GM12878 (cell line): ENCODE measurements at regions not wholly inside any gene's neighbourhood (a gene's known extent, or its start where the extent isn't known, plus 50 kb on each side); places are given as distances from the start of the nearest gene placed in this dataset.

Experiments used
- ATAC-seq: fragments of 200-7000 bp; cut with Tn5 transposase; 3 replicates; pipeline ENCODE4 v1.9.1; 2020; ENCODE audit warnings: mild to moderate bottlenecking, moderate library complexity
- BruUV-seq: library from RNA; stranded (reverse); fragments of 400-500 nt; replicated peaks from 2 replicates; lab custom pipeline; 2021; lab: Mats Ljungman, UMichigan
- CTCF ChIA-PET: fragments of 300-600 bp; sonication (Branson Sonifier 250); formaldehyde crosslinking; extraction: SDS; loops from one replicate; lab custom pipeline; 2021; ENCODE audit warnings: inconsistent platforms; lab: Yijun Ruan, JAX
- POLR2A ChIA-PET: fragments of 350-600 bp; formaldehyde crosslinking; extraction: SDS; loops from one replicate; lab custom pipeline; 2021; ENCODE audit warnings: inconsistent platforms; lab: Charles Lee
- RAD21 ChIA-PET: fragments of 300-600 bp; sonication (Branson Sonifier 250); formaldehyde crosslinking; loops from one replicate; lab custom pipeline; 2023; ENCODE audit warnings: antibody characterized with exemption; ENCODE audit not compliant: unreplicated experiment; lab: Charles Lee
- SMC1A ChIA-PET: fragments of 300-600 bp; sonication (Branson Sonifier 250); formaldehyde crosslinking; loops from one replicate; lab custom pipeline; 2023; ENCODE audit not compliant: unreplicated experiment, uncharacterized antibody; lab: Charles Lee
- DNase-seq: peaks from one replicate; pipeline ENCODE4 v3.0.0-alpha.2; 2011; ENCODE audit warnings: low read depth, low spot score
- FAIRE-seq: peaks from 3 replicates; lab custom pipeline; 2011; peaks lifted over from hg19 to GRCh38; lab: Jason Lieb, UNC
- H2AFZ ChIP-seq: 2 replicates; pipeline ENCODE4 v1.6.0; 2011; ENCODE audit warnings: low read depth, low read length, control low read depth; ENCODE audit not compliant: control insufficient read depth
- H3K27ac ChIP-seq: 2 replicates; pipeline ENCODE4 v1.5.1; 2011; ENCODE audit warnings: control low read depth; ENCODE audit not compliant: control insufficient read depth, insufficient read depth
- H3K27me3 ChIP-seq, 2 experiments: replicated peaks in 1 of 2; 2 replicates each; pipeline versions ENCODE4 v1.6.0 to v1.6.1; 2011; ENCODE audit warnings: low read length in 1 of 2; ENCODE audit not compliant: control insufficient read depth in 2 of 2, insufficient read depth in 2 of 2
- H3K36me3 ChIP-seq, 2 experiments: 2 replicates each; pipeline ENCODE4 v1.5.1; 2011; ENCODE audit warnings: low read length in 1 of 2; ENCODE audit not compliant: control insufficient read depth in 2 of 2, insufficient read depth in 2 of 2
- H3K4me1 ChIP-seq: 2 replicates; pipeline ENCODE4 v1.6.1; 2011; ENCODE audit warnings: mild to moderate bottlenecking, low read length, moderate library complexity, mixed read lengths; ENCODE audit not compliant: control insufficient read depth, insufficient read depth
- H3K4me2 ChIP-seq: 2 replicates; pipeline ENCODE4 v1.6.0; 2011; ENCODE audit warnings: control low read depth; ENCODE audit not compliant: control insufficient read depth, insufficient read depth
- H3K4me3 ChIP-seq: fragments of 200-600 bp; sonication (generic); 2 replicates; pipeline ENCODE4 v1.5.1; 2016
- H3K79me2 ChIP-seq: 2 replicates; pipeline ENCODE4 v1.6.0; 2011; ENCODE audit warnings: low read length; ENCODE audit not compliant: control insufficient read depth, insufficient read depth
- H3K9ac ChIP-seq: 2 replicates; pipeline ENCODE4 v1.8.0; 2011; ENCODE audit warnings: low read length, control low read depth, mixed read lengths; ENCODE audit not compliant: control insufficient read depth, insufficient read depth
- H3K9me3 ChIP-seq: replicated peaks from 3 replicates; pipeline ENCODE4 v1.5.1; 2011; ENCODE audit warnings: mild to moderate bottlenecking, low read length; ENCODE audit not compliant: control insufficient read depth, insufficient read depth
- H4K20me1 ChIP-seq: 2 replicates; pipeline ENCODE4 v1.6.0; 2011; ENCODE audit not compliant: control insufficient read depth, insufficient read depth
- ATF7 ChIP-seq: fragments of 450-650 bp; IDR thresholded peaks from 2 replicates; pipeline ENCODE4 v1.6.1; 2016; ENCODE audit warnings: low read depth, mild to moderate bottlenecking
- BACH1 ChIP-seq: fragments of 450-650 bp; IDR thresholded peaks from 2 replicates; pipeline ENCODE4 v1.6.1; 2017; ENCODE audit warnings: mild to moderate bottlenecking, borderline replicate concordance
- EGR1 ChIP-seq, 2 experiments: IDR thresholded peaks; 1 replicate in 1 of 2; 2 replicates in 1 of 2; pipeline ENCODE4 v1.6.1; 2011 to 2012; ENCODE audit warnings: low read depth in 2 of 2, low read length in 2 of 2, borderline replicate concordance in 1 of 2, mild to moderate bottlenecking in 1 of 2, moderate library complexity in 1 of 2
- EP300 ChIP-seq, 2 experiments: fragments of 150-350 bp in 1 of 2; IDR thresholded peaks; 2 replicates each; pipeline ENCODE4 v1.6.1; 2011 to 2012; ENCODE audit warnings: low read depth in 2 of 2, low read length in 2 of 2, borderline replicate concordance in 1 of 2, improper control_type of control experiment in 1 of 2, inconsistent platforms in 1 of 2; ENCODE audit not compliant: control insufficient read depth in 1 of 2
- GATAD2B ChIP-seq: fragments of 450-650 bp; conservative IDR thresholded peaks from 2 replicates; pipeline ENCODE4 v1.6.1; 2017; ENCODE audit warnings: low read depth, mild to moderate bottlenecking, moderate library complexity
- HDGF ChIP-seq: fragments of 450-650 bp; IDR thresholded peaks from 2 replicates; pipeline ENCODE4 v1.6.1; 2016; ENCODE audit warnings: antibody characterized with exemption
- KAT2A ChIP-seq: conservative IDR thresholded peaks from 2 replicates; pipeline ENCODE4 v1.6.1; 2011; ENCODE audit warnings: low read depth, low read length; ENCODE audit not compliant: control insufficient read depth
- MEF2B ChIP-seq: fragments of 450-650 bp; IDR thresholded peaks from 2 replicates; pipeline ENCODE4 v1.6.1; 2018; ENCODE audit warnings: mild to moderate bottlenecking, moderate library complexity; ENCODE audit not compliant: partially characterized antibody, poor library complexity, severe bottlenecking
- NBN ChIP-seq: fragments of 450-650 bp; IDR thresholded peaks from 2 replicates; pipeline ENCODE4 v1.6.1; 2016
- NR2C2 ChIP-seq: IDR thresholded peaks from 2 replicates; pipeline ENCODE4 v1.6.1; 2011; ENCODE audit warnings: borderline replicate concordance, low read depth; ENCODE audit not compliant: control insufficient read depth, insufficient read length
- RFX5 ChIP-seq: IDR thresholded peaks from 2 replicates; pipeline ENCODE4 v1.6.1; 2011; ENCODE audit warnings: low read depth, low read length, improper control_type of control experiment
- SPI1 ChIP-seq: IDR thresholded peaks from 2 replicates; pipeline ENCODE4 v1.6.1; 2011; ENCODE audit warnings: low read depth, mild to moderate bottlenecking, low read length, moderate library complexity, borderline replicate concordance; ENCODE audit not compliant: insufficient read depth
- WGBS: methylation state at CpG from one replicate; pipeline ENCODE4 v1.1.6; 2016; ENCODE audit warnings: low lambda C conversion rate; ENCODE audit not compliant: insufficient replicate concordance, insufficient coverage; ENCODE audit errors: missing lambda C conversion rate; 5-methylcytosine and 5-hydroxymethylcytosine counted together
- in situ Hi-C: fragments of 300-500 bp; cut with MboI; formaldehyde crosslinking; loops from 9 replicates; pipeline ENCODE4 v1.14.3; 2018; ENCODE audit warnings: mixed read lengths
- intact Hi-C: fragments of 100-400 bp; cut with micrococcal nuclease; formaldehyde crosslinking; loops from one replicate; pipeline ENCODE4 v1.14.2; 2022; ENCODE audit not compliant: unreplicated experiment
- TF ChIP-seq, protein P1 (sequence below): fragments of 450-650 bp; IDR thresholded peaks from 2 replicates; pipeline ENCODE4 v1.6.1; 2017; ENCODE audit warnings: mild to moderate bottlenecking, low read depth, inconsistent platforms; ENCODE audit not compliant: poor library complexity, severe bottlenecking
- TF ChIP-seq, protein P2 (sequence below): IDR thresholded peaks from 2 replicates; pipeline ENCODE4 v1.6.1; 2011; ENCODE audit warnings: borderline replicate concordance, low read depth, mild to moderate bottlenecking, moderate library complexity, low read length; ENCODE audit not compliant: insufficient read depth, poor library complexity, severe bottlenecking

DNA sequence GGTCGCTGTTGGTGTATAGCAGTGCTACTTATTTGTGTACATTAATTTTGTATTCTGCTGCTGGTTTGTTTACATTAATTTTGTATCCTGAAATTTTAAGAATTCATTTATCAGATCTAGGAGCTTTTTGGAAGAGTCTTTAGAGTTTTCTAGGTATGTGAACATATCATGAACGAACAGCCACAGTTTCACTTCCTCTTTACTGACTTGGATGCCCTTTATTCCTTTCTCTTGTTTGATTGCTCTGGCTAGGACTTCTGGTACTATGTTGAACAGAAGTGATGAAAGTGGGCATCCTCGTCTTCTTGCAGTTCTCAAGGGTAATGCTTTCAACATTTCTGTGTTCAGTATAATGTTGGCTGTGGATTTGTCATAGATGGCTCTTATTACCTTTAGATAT, 1757.9 kb downstream of the BRINP3 start:
- H3K9ac ChIP-seq: no peak overlapping the region
- no peak for FAIRE-seq
- POLR2A ChIA-PET: no interaction called here
- SMC1A ChIA-PET: no interaction called here
- no peaks in the 10 kb centered on the region for H3K9me3 ChIP-seq
- CTCF ChIA-PET: no interaction called here
- H3K36me3 ChIP-seq: no peaks in the 10 kb centered on the region
- H4K20me1 ChIP-seq: no peaks in the 10 kb centered on the region
- ATAC-seq: no peak
- intact Hi-C loops (no loop called here), in situ Hi-C loops (no loop called here)
- H3K27me3 ChIP-seq: no peaks in the 10 kb centered on the region
- no peak overlapping the region for H3K4me2 ChIP-seq
- H2AFZ ChIP-seq: no peak overlapping the region
- TF ChIP-seq SPI1: peak; percentile 85
- no peak for TF ChIP-seq ATF7
- no peaks in the 10 kb centered on the region for H3K79me2 ChIP-seq
- no TSS peak for BruUV-seq
- RAD21 ChIA-PET: no interaction called here
- whole genome bisulfite sequencing: 0% methylated on average over 3 of the region's 3 CpGs
- no peak overlapping the region for H3K27ac ChIP-seq
- H3K4me1 ChIP-seq: no peaks in the 10 kb centered on the region
- H3K4me3 ChIP-seq: no peak overlapping the region
- no peak for DNase-seq

DNA sequence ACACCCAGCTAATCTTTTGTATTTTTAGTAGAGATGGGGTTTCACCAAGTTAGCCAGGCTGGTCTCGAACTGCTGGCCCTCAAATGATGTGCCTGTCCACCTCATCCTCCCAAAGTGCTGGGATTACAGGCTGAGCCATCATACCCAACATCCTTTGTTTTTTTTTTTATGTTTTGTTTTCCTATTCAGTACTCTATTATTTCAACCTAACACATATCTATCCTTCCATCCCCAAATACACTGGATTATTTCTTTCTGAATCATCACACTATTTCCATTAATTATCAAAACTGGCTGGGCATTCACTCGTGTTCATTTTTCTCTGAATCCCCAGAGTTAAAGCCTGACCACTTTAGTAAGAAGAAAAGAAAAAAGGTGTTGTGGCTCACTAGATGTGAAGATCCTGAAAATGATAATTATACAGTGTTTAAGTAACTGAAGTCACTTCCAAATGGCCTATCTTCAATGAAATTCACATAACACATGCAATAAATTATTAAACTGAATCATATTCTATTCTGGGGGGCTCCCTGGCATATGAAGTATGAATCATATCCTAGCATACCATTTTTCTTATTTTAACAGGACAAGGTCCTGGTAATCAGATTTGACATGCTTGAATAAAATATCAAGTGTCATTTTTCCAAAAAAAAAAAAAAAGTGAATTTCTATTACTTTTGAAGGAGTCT, 1754.2 kb downstream of the BRINP3 start:
- Histone ChIP-seq H3K27me3 (no peaks in the 10 kb centered on the region), H3K4me2 (no peak overlapping the region), H4K20me1 (no peaks in the 10 kb centered on the region), H3K9me3 (no peaks in the 10 kb centered on the region), H3K79me2 (no peaks in the 10 kb centered on the region), H3K36me3 (no peaks in the 10 kb centered on the region), H2AFZ (no peak overlapping the region), H3K4me3 (no peak overlapping the region), H3K4me1 (no peaks in the 10 kb centered on the region), H3K27ac (no peak overlapping the region), H3K9ac (no peak overlapping the region)
- DNase-seq: no peak
- ChIA-PET SMC1A (no interaction called here), RAD21 (no interaction called here), CTCF (no interaction called here), POLR2A (no interaction called here)
- WGBS: 0% methylated on average over 2 of the region's 2 CpGs
- in situ Hi-C loops (no loop called here), intact Hi-C loops (no loop called here)
- FAIRE-seq: no peak
- no TSS peak for BruUV-seq
- ATAC-seq: no peak
- TF ChIP-seq MEF2B: no peak
- no peak for TF ChIP-seq EGR1 (IDR thresholded peaks at IDR 0.05; ENCODE audit: borderline replicate concordance in 1 of 2, low read depth in 2 of 2, low read length in 2 of 2)
- TF ChIP-seq EP300 (IDR thresholded peaks at IDR 0.05; ENCODE audit: borderline replicate concordance in 1 of 2, control insufficient read depth in 1 of 2, low read depth in 2 of 2, low read length in 2 of 2): no peak
- TF ChIP-seq GATAD2B: no peak
- TF ChIP-seq RFX5: no peak
- TF ChIP-seq, protein P1, sequence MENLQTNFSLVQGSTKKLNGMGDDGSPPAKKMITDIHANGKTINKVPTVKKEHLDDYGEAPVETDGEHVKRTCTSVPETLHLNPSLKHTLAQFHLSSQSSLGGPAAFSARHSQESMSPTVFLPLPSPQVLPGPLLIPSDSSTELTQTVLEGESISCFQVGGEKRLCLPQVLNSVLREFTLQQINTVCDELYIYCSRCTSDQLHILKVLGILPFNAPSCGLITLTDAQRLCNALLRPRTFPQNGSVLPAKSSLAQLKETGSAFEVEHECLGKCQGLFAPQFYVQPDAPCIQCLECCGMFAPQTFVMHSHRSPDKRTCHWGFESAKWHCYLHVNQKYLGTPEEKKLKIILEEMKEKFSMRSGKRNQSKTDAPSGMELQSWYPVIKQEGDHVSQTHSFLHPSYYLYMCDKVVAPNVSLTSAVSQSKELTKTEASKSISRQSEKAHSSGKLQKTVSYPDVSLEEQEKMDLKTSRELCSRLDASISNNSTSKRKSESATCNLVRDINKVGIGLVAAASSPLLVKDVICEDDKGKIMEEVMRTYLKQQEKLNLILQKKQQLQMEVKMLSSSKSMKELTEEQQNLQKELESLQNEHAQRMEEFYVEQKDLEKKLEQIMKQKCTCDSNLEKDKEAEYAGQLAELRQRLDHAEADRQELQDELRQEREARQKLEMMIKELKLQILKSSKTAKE: no peak
- TF ChIP-seq NR2C2: no peak
- TF ChIP-seq KAT2A: no peak
- TF ChIP-seq, protein P2, sequence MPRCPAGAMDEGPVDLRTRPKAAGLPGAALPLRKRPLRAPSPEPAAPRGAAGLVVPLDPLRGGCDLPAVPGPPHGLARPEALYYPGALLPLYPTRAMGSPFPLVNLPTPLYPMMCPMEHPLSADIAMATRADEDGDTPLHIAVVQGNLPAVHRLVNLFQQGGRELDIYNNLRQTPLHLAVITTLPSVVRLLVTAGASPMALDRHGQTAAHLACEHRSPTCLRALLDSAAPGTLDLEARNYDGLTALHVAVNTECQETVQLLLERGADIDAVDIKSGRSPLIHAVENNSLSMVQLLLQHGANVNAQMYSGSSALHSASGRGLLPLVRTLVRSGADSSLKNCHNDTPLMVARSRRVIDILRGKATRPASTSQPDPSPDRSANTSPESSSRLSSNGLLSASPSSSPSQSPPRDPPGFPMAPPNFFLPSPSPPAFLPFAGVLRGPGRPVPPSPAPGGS: no peak
- TF ChIP-seq HDGF: no peak
- no peak for TF ChIP-seq BACH1
- no peak for TF ChIP-seq NBN
